ENCODE measurements at regions not wholly inside any gene's neighbourhood (a gene's known extent, or its start where the extent isn't known, plus 50 kb on each side); places are given as distances from the start of the nearest gene placed in this dataset.

DNA sequence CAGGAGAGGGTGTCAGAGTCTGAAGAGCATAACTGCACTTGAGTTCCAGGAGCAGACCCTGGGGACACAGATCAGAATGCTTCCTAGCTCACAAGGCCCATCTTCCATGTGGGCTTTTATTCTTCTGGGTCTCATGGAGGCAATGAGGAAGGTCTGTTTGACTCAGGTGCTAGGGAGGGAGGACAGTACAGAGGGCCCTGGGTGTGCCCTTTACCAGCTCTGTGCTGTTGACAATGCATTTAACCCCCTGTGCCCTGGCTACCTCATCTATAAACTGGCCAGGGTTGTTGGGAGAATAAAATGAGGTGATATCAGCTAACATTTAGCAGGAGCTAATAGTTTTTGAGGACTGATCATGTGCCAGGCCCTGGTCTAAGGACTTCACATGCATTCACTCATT is 318.0 kb downstream of the DMAC1 start:
- H3K36me3 Mint-ChIP-seq (ENCODE audit: unreplicated experiment): no peaks in the 10 kb centered on the region
- H3K27me3 Mint-ChIP-seq (ENCODE audit: unreplicated experiment): no peaks in the 10 kb centered on the region
- no peak for DNase-seq
- no peak for TF ChIP-seq CTCF (IDR thresholded peaks at IDR 0.05; ENCODE audit: partially characterized antibody, unreplicated experiment)
- H3K9me3 Mint-ChIP-seq (ENCODE audit: unreplicated experiment): no peaks in the 10 kb centered on the region
- no peaks in the 10 kb centered on the region for H3K4me1 Mint-ChIP-seq (ENCODE audit: low read depth, unreplicated experiment)
- no peak overlapping the region for H3K4me3 Mint-ChIP-seq (ENCODE audit: unreplicated experiment)
- H3K27ac Mint-ChIP-seq (ENCODE audit: unreplicated experiment): no peak overlapping the region

DNA sequence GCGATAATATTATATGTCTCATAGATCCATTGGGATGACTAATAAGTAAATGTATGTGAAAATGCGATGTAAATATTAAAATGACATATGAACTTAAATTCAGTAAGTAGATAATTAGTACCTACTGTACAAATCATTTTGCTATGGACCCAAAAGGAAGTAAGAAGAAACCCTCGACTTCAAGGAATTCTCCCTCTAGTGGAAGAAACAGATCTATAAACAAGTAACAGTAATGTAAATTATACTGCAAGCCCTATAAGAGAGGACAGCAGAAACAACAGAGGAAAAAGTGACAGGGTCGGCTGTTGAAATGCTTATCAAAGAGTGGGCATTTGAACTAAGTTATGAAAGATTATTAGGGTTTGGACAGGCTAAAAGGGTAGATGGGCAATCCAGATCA is 320.3 kb downstream of the DMAC1 start:
- Mint-ChIP-seq H3K4me1 (ENCODE audit: low read depth, unreplicated experiment) (no peaks in the 10 kb centered on the region), H3K4me3 (ENCODE audit: unreplicated experiment) (no peak overlapping the region), H3K9me3 (ENCODE audit: unreplicated experiment) (no peaks in the 10 kb centered on the region), H3K36me3 (ENCODE audit: unreplicated experiment) (no peaks in the 10 kb centered on the region), H3K27ac (ENCODE audit: unreplicated experiment) (no peak overlapping the region), H3K27me3 (ENCODE audit: unreplicated experiment) (no peaks in the 10 kb centered on the region)
- peak; percentile 23 for TF ChIP-seq CTCF (IDR thresholded peaks at IDR 0.05; ENCODE audit: partially characterized antibody, unreplicated experiment)
- no peak for DNase-seq

DNA sequence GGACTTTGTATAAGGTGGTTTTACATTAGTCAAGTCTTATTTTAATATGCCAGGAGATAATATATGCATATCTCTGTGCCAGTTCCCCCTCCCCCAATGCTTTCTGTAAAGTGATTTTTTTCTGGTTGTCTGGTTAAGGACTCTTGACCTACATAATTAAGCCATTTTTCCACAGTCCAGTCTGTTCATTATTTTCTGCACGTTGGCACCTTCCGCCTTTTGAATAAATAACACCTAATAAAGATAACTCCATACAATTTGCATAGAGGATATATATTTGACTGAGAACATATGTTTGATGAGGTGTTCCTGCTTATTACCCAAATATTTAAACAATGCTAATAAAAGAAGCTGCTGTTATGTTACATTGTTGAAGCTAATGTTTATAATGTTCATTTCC is 320.9 kb downstream of the DMAC1 start:
- no peaks in the 10 kb centered on the region for H3K4me1 Mint-ChIP-seq (ENCODE audit: low read depth, unreplicated experiment)
- H3K27me3 Mint-ChIP-seq (ENCODE audit: unreplicated experiment): no peaks in the 10 kb centered on the region
- no peaks in the 10 kb centered on the region for H3K9me3 Mint-ChIP-seq (ENCODE audit: unreplicated experiment)
- no peaks in the 10 kb centered on the region for H3K36me3 Mint-ChIP-seq (ENCODE audit: unreplicated experiment)
- no peak for DNase-seq
- no peak overlapping the region for H3K4me3 Mint-ChIP-seq (ENCODE audit: unreplicated experiment)
- no peak overlapping the region for H3K27ac Mint-ChIP-seq (ENCODE audit: unreplicated experiment)
- no peak for TF ChIP-seq CTCF (IDR thresholded peaks at IDR 0.05; ENCODE audit: partially characterized antibody, unreplicated experiment)

DNA sequence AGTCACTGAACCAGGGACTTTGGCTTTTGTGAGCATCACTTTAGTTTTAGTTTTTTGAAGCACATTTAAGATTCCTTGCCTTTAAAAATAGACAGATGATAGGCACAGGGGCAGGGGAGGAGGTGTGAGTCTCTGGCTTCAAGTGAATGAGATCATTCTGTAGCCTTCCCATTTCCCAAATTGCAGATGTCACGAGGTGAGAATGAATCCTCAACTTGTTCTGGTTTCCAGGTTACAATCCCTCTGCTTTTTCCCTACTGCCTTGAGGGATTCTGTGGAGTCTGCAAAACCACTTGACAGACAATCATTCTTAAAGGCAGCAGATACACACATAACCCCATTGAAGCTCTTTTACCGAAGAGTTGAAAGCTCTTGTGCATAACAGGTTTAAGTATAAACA is 332.4 kb downstream of the DMAC1 start:
- no peak for TF ChIP-seq CTCF (IDR thresholded peaks at IDR 0.05; ENCODE audit: partially characterized antibody, unreplicated experiment)
- H3K9me3 Mint-ChIP-seq (ENCODE audit: unreplicated experiment): no peaks in the 10 kb centered on the region
- H3K27ac Mint-ChIP-seq (ENCODE audit: unreplicated experiment): no peak overlapping the region
- peaks cover under 1% of the 10 kb centered on the region for H3K4me1 Mint-ChIP-seq (ENCODE audit: low read depth, unreplicated experiment)
- H3K27me3 Mint-ChIP-seq (ENCODE audit: unreplicated experiment): no peaks in the 10 kb centered on the region
- H3K36me3 Mint-ChIP-seq (ENCODE audit: unreplicated experiment): no peaks in the 10 kb centered on the region
- no peak for DNase-seq
- no peak overlapping the region for H3K4me3 Mint-ChIP-seq (ENCODE audit: unreplicated experiment)

GRCh38 chr9:7461791-7462190 is 337.8 kb downstream of the DMAC1 start:
- no peaks in the 10 kb centered on the region for H3K36me3 Mint-ChIP-seq (ENCODE audit: unreplicated experiment)
- peaks cover 11% of the 10 kb centered on the region for H3K4me1 Mint-ChIP-seq (ENCODE audit: low read depth, unreplicated experiment)
- TF ChIP-seq CTCF (IDR thresholded peaks at IDR 0.05; ENCODE audit: partially characterized antibody, unreplicated experiment): no peak
- no peak for DNase-seq
- H3K9me3 Mint-ChIP-seq (ENCODE audit: unreplicated experiment): no peaks in the 10 kb centered on the region
- H3K27me3 Mint-ChIP-seq (ENCODE audit: unreplicated experiment): no peaks in the 10 kb centered on the region
- H3K4me3 Mint-ChIP-seq (ENCODE audit: unreplicated experiment): no peak overlapping the region
- no peak overlapping the region for H3K27ac Mint-ChIP-seq (ENCODE audit: unreplicated experiment)

All from glutamatergic neuron (in vitro differentiated cells).